HG03442 (cell line): ENCODE measurements at regions not wholly inside any gene's neighbourhood (a gene's known extent, or its start where the extent isn't known, plus 50 kb on each side); places are given as distances from the start of the nearest gene placed in this dataset.

Source experiments
- ATAC-seq: cut with Tn5 transposase; IDR thresholded peaks from one replicate; pipeline ENCODE4 v1.9.1; 2021; ENCODE audit warnings: mild to moderate bottlenecking, moderate library complexity; ENCODE audit not compliant: unreplicated experiment

- no peak for ATAC-seq
Measured at GRCh38 chr9:108212184-108212583, 643.6 kb downstream of the ACTL7B start.

- ATAC-seq: no peak
Measured at GRCh38 chr9:108211411-108211955, 644.3 kb downstream of the ACTL7B start.

- ATAC-seq: no peak
Measured at GRCh38 chr9:108209132-108209685, 646.6 kb downstream of the ACTL7B start.

DNA sequence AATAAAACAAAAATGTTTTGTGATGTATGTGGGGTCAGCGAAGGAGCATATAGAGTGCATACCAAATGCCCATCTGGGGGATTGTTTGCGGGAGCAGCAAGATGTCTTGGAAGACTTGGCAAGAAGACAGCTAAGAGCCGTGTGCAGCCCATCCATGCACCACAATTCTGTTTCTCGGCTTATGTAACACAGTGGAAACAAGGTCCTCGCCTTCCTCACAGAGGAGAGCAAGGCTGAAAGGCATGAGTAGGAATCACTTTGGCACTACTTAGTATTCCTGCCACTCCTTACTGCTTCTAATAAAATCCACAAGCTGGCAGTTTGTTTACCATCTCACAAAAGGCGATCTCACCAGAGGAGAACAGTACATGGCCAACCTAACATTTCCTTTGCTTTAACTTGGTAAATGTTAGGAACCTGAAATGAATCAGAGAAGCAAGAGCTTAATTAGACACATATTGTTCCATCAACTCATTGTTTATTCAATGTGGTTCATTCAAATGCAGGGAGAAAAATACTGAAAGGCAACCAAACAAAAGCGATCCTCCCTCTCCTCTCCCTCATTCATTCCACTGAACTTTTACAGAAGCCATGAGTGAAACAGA lies 648.1 kb downstream of the ACTL7B start:
- ATAC-seq: no peak

- no peak for ATAC-seq
Measured at GRCh38 chr9:108205276-108205675, 650.5 kb downstream of the ACTL7B start.

DNA sequence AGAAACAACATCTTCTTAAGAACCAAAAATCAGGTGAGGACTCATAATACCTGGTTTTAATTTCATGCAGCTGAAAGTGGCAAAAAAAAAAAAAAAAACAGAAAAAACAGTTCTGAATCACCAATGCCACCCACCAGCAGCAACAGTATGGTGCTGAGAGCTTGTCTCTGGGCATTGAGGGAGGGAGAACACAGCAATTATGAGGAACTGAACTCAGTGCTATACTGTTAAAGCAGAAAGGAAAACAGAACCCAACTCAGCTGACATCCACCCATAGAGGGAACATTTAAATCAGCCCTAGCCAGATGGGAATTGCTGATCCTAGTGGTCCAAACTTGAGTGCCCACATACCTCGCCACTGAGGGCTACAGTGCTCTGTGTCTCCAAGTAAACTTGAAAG lies 657.9 kb downstream of the ACTL7B start:
- ATAC-seq: no peak

DNA sequence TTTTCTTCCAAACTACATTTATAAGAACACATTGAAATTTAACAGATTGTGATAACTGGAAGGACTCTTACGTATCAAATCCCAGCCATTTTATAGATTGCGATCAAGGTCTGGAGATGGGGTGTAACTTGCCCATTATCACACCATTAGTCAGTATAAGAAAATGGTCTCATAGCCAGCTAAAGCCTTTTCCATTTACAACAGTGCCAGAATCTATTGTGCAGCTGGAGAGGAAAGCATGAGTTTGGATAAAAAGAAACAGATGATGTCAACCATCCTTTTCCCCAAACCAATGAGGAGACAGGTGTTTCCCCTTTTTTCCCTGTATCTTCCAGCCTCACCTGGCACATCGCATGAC lies 658.8 kb downstream of the ACTL7B start:
- no peak for ATAC-seq

GRCh38 chr9:108196332-108197007 lies 659.3 kb downstream of the ACTL7B start:
- ATAC-seq: no peak

GRCh38 chr9:108194154-108194553 lies 661.6 kb downstream of the ACTL7B start:
- no peak for ATAC-seq

DNA sequence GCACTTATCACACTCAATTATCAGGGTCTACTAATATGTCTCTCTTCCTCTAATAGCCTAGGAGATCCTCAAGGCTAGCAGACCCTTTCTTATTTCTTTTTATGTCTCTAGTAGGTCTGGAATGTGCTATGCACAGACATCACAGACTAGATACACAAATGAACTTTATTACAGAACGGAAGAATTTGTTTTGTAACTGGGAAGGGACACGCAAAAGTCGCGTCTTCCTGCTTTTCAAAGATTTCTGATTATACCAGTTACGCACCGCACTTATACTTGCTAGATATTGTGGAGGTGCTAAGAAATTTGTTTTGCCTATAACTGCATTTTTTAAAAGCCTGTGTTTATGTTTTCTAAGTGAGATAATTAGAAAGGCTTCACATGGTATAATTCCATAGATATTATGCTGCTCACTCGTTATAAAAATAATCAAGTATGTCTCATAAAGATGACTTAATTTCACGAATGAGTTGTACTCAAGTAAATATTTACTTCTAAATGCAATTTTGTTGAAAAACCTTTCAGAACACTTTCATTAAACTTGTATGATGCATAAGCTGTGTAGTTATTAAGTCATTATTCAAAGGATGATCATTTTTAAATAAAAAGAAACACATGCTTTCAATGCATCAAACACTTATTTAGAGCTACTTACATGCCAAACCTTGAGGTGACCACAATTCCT lies 662.6 kb downstream of the ACTL7B start:
- ATAC-seq: no peak

GRCh38 chr9:108191065-108191464 lies 664.7 kb downstream of the ACTL7B start:
- ATAC-seq: no peak

GRCh38 chr9:108188976-108189375 lies 666.8 kb downstream of the ACTL7B start:
- ATAC-seq: no peak

- no peak for ATAC-seq
Measured at GRCh38 chr9:108188482-108188881, 667.3 kb downstream of the ACTL7B start.

- no peak for ATAC-seq
Measured at GRCh38 chr9:108186642-108187395, 669.0 kb downstream of the ACTL7B start.

GRCh38 chr9:108185613-108186012 lies 670.2 kb downstream of the ACTL7B start:
- no peak for ATAC-seq

DNA sequence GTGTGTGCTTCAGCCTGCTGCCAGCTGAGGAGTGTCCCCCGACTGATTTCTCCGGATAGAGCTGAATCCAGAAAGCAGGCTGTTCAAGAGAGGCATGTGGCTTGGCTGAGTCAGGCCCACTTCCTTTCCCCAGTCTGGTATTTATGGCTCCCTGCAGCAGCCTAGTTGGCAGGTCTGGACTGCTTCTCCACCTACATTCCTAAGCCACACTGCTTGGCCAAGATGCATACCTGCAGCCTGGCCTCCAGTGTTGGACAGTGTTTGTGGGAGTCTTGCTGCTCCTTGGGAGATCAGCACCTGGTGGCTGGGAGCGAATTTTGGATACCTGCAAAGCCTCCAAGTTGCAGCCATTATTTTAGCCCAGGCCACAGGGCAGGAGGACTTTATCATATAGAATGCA lies 670.8 kb downstream of the ACTL7B start:
- ATAC-seq: no peak

GRCh38 chr9:108184009-108184408 lies 671.8 kb downstream of the ACTL7B start:
- ATAC-seq: no peak

GRCh38 chr9:108182950-108183381 lies 672.8 kb downstream of the ACTL7B start:
- peak; percentile 88 for ATAC-seq

- ATAC-seq: no peak
Measured at GRCh38 chr9:108182270-108182669, 673.5 kb downstream of the ACTL7B start.

GRCh38 chr9:108181441-108181840 lies 674.3 kb downstream of the ACTL7B start:
- ATAC-seq: no peak

- ATAC-seq: no peak
Measured at GRCh38 chr9:108180541-108180940, 675.2 kb downstream of the ACTL7B start.
